ENCODE measurements at regions not wholly inside any gene's neighbourhood (a gene's known extent, or its start where the extent isn't known, plus 50 kb on each side); places are given as distances from the start of the nearest gene placed in this dataset.

DNA sequence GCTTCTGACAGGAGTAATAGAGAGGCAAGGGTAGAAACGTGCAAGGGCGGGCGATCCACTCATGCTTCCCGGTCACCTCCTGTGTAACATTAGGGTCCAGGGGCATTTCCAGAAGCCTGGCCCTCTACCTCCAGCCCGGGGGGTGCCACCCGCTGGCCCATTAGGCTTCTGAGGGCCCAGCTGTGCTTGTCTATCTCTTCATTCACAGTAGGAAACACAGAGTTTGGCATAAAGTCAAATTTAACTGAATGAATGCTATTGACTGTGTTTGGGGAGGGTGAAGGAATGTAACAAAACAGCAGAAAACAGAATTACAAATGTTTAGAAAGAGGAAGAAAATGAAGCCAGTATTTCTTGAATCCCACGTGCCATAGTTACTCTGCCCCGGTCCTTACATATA, 112.4 kb upstream of the SLC66A3 start:
- TF ChIP-seq MXI1 (IDR thresholded peaks at IDR 0.05; ENCODE audit: low read depth, low read length) (no peak), GABPA (IDR thresholded peaks at IDR 0.05; ENCODE audit: low read depth) (no peak)
- POLR2A ChIA-PET, result no interaction called here

DNA sequence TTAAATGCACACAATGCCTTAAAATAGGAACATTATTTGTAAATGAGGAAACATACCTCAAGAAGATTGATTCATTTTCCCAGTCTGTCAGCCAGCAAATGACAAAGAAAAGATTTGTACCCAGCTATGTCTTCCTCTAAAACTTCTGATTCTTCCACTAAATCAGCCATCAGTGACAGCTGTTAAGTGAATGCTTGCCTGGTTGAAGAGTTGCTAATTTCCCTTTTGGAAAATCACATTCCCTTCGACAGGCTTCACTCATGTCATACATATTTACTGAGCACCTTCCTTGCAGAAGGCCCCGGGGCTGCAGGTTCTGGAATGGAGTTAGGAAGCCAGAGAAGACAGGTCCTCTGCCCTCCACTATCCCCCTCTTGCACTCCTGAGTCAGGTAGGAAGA, 112.0 kb upstream of the SLC66A3 start:
- ChIA-PET CTCF (interaction anchor here (1.3 kb wide), 1 partner anchor 211 kb away, joined by 4 read pairs; no protein-coding TSS in a partner anchor), POLR2A (no interaction called here)
- Histone ChIP-seq H3K9me3 (peaks cover 9% of the 10 kb centered on the region; the same call in 1 of the 2 replicates), H3K9ac (no peak overlapping the region), H2AFZ (ENCODE audit: low read depth) (no peak overlapping the region), H3K4me1 (ENCODE audit: control insufficient read depth in 1 of 2, insufficient read depth in 2 of 2, low read depth in 1 of 2, low read length in 1 of 2) (no peaks in the 10 kb centered on the region; a peak in 1 of 4 replicates), H3K4me3 (ENCODE audit: low read depth in 2 of 2, low read length in 1 of 2) (no peak overlapping the region), H4K20me1 (ENCODE audit: insufficient read depth) (no peaks in the 10 kb centered on the region), H3K9me2 (no peaks in the 10 kb centered on the region), H3K27me3 (ENCODE audit: insufficient read depth) (no peaks in the 10 kb centered on the region; the same call in 1 of the 2 replicates), H3K4me2 (no peak overlapping the region), H3F3A (replicated peaks; ENCODE audit: insufficient read depth) (no peaks in the 10 kb centered on the region), H3K27ac (ENCODE audit: low read depth in 2 of 2, low read length in 1 of 2) (no peak overlapping the region), H3K36me3 (replicated peaks in 1 of 2; ENCODE audit: control insufficient read depth in 1 of 2, insufficient read depth in 2 of 2, low read length in 1 of 2) (no peaks in the 10 kb centered on the region), H3K79me2 (ENCODE audit: insufficient read depth) (no peaks in the 10 kb centered on the region)
- DNase-seq, result no peak
- TF ChIP-seq RAD21 (IDR thresholded peaks at IDR 0.05; ENCODE audit: low read length) (no peak), POLR2AphosphoS5 (IDR thresholded peaks at IDR 0.05; ENCODE audit: low read depth, low read length) (no peak), RXRA (IDR thresholded peaks at IDR 0.05; ENCODE audit: borderline replicate concordance, low read depth) (no peak), FOXJ3 (CRISPR knock-in tag; IDR thresholded peaks at IDR 0.05) (no peak), GATA2 (CRISPR knock-in tag; IDR thresholded peaks at IDR 0.05) (no peak)
- TF ChIP-seq, protein P1, sequence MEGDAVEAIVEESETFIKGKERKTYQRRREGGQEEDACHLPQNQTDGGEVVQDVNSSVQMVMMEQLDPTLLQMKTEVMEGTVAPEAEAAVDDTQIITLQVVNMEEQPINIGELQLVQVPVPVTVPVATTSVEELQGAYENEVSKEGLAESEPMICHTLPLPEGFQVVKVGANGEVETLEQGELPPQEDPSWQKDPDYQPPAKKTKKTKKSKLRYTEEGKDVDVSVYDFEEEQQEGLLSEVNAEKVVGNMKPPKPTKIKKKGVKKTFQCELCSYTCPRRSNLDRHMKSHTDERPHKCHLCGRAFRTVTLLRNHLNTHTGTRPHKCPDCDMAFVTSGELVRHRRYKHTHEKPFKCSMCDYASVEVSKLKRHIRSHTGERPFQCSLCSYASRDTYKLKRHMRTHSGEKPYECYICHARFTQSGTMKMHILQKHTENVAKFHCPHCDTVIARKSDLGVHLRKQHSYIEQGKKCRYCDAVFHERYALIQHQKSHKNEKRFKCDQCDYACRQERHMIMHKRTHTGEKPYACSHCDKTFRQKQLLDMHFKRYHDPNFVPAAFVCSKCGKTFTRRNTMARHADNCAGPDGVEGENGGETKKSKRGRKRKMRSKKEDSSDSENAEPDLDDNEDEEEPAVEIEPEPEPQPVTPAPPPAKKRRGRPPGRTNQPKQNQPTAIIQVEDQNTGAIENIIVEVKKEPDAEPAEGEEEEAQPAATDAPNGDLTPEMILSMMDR (IDR thresholded peaks at IDR 0.05), result no peak
- WGBS (ENCODE audit: low lambda C conversion rate), result 22% methylated on average over 2 of the region's 2 CpGs

More for the DNA sequence above, 112.4 kb upstream of the SLC66A3 start:
- WGBS (ENCODE audit: low lambda C conversion rate), result 52% methylated on average over 8 of the region's 8 CpGs
- H3K36me3 ChIP-seq (replicated peaks in 1 of 2; ENCODE audit: control insufficient read depth in 1 of 2, insufficient read depth in 2 of 2, low read length in 1 of 2), result no peaks in the 10 kb centered on the region
- no peak overlapping the region for H3K4me3 ChIP-seq (ENCODE audit: low read depth in 2 of 2, low read length in 1 of 2)
- H3K9me3 ChIP-seq, result peaks cover 9% of the 10 kb centered on the region; the same call in 1 of the 2 replicates
- H4K20me1 ChIP-seq (ENCODE audit: insufficient read depth), result no peaks in the 10 kb centered on the region
- no peaks in the 10 kb centered on the region; the same call in 1 of the 2 replicates for H3K27me3 ChIP-seq (ENCODE audit: insufficient read depth)
- no peaks in the 10 kb centered on the region for H3K9me2 ChIP-seq
- H3F3A ChIP-seq (replicated peaks; ENCODE audit: insufficient read depth), result no peaks in the 10 kb centered on the region
- no peak overlapping the region for H3K27ac ChIP-seq (ENCODE audit: low read depth in 2 of 2, low read length in 1 of 2)
- no peak overlapping the region for H3K4me2 ChIP-seq
- no peak for DNase-seq
- H2AFZ ChIP-seq (ENCODE audit: low read depth), result no peak overlapping the region
- no peaks in the 10 kb centered on the region; a peak in 1 of 4 replicates for H3K4me1 ChIP-seq (ENCODE audit: control insufficient read depth in 1 of 2, insufficient read depth in 2 of 2, low read depth in 1 of 2, low read length in 1 of 2)
- H3K79me2 ChIP-seq (ENCODE audit: insufficient read depth), result no peaks in the 10 kb centered on the region
- CTCF ChIA-PET, result interaction anchor here (1.3 kb wide), 1 partner anchor 210 kb away, joined by 4 read pairs; no protein-coding TSS in a partner anchor
- H3K9ac ChIP-seq, result no peak overlapping the region

DNA sequence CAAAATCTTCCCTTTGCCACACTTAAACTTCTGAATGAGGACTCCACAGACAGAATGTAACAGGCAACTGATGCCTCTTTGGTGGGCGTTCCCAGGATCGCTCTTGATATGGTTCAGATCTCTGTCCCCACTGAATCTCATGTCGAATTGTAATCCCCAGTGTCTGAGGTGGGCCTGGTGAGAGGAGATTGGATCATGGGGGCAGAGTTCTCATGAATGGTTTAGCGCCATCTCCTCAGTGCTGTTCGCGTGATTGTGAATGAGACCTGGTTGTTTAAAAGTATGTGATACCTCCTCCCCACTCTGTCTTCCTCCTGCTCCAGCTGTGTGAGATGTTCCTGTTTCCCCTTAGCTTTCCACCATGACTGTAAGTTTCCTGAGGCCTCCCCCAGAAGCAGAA, 111.1 kb upstream of the SLC66A3 start:
- no peak overlapping the region for H2AFZ ChIP-seq (ENCODE audit: low read depth)
- 86% methylated on average over 6 of the region's 6 CpGs for WGBS (ENCODE audit: low lambda C conversion rate)
- POLR2A ChIA-PET, result no interaction called here
- no peaks in the 10 kb centered on the region for H3K9me2 ChIP-seq
- no peaks in the 10 kb centered on the region for H3F3A ChIP-seq (replicated peaks; ENCODE audit: insufficient read depth)
- no peaks in the 10 kb centered on the region; a peak in 1 of 4 replicates for H3K4me1 ChIP-seq (ENCODE audit: control insufficient read depth in 1 of 2, insufficient read depth in 2 of 2, low read depth in 1 of 2, low read length in 1 of 2)
- H3K4me2 ChIP-seq, result no peak overlapping the region
- H3K9me3 ChIP-seq, result 0 out of 2 replicates have a peak, but pooled peaks cover 1% of the 10 kb centered on the region
- no peaks in the 10 kb centered on the region for H4K20me1 ChIP-seq (ENCODE audit: insufficient read depth)
- H3K4me3 ChIP-seq (ENCODE audit: low read depth in 2 of 2, low read length in 1 of 2), result no peak overlapping the region
- CTCF ChIA-PET, result interaction anchor here (1.3 kb wide), 1 partner anchor 212 kb away, joined by 4 read pairs; no protein-coding TSS in a partner anchor
- no peaks in the 10 kb centered on the region for H3K79me2 ChIP-seq (ENCODE audit: insufficient read depth)
- H3K27me3 ChIP-seq (ENCODE audit: insufficient read depth), result no peaks in the 10 kb centered on the region; the same call in 1 of the 2 replicates
- H3K27ac ChIP-seq (ENCODE audit: low read depth in 2 of 2, low read length in 1 of 2), result no peak overlapping the region
- H3K36me3 ChIP-seq (replicated peaks in 1 of 2; ENCODE audit: control insufficient read depth in 1 of 2, insufficient read depth in 2 of 2, low read length in 1 of 2), result no peaks in the 10 kb centered on the region
- no peak overlapping the region for H3K9ac ChIP-seq
- no peak for DNase-seq
- TF ChIP-seq GATA2 (CRISPR knock-in tag; IDR thresholded peaks at IDR 0.05), result no peak
- no peak for TF ChIP-seq FOSL2 (IDR thresholded peaks at IDR 0.05; ENCODE audit: borderline replicate concordance, low read depth)
- TF ChIP-seq RCOR1 (IDR thresholded peaks at IDR 0.05; ENCODE audit: low read length), result no peak
- TF ChIP-seq SIN3A (IDR thresholded peaks at IDR 0.05; ENCODE audit: borderline replicate concordance, low read depth, low read length), result no peak
- TF ChIP-seq, protein P2, sequence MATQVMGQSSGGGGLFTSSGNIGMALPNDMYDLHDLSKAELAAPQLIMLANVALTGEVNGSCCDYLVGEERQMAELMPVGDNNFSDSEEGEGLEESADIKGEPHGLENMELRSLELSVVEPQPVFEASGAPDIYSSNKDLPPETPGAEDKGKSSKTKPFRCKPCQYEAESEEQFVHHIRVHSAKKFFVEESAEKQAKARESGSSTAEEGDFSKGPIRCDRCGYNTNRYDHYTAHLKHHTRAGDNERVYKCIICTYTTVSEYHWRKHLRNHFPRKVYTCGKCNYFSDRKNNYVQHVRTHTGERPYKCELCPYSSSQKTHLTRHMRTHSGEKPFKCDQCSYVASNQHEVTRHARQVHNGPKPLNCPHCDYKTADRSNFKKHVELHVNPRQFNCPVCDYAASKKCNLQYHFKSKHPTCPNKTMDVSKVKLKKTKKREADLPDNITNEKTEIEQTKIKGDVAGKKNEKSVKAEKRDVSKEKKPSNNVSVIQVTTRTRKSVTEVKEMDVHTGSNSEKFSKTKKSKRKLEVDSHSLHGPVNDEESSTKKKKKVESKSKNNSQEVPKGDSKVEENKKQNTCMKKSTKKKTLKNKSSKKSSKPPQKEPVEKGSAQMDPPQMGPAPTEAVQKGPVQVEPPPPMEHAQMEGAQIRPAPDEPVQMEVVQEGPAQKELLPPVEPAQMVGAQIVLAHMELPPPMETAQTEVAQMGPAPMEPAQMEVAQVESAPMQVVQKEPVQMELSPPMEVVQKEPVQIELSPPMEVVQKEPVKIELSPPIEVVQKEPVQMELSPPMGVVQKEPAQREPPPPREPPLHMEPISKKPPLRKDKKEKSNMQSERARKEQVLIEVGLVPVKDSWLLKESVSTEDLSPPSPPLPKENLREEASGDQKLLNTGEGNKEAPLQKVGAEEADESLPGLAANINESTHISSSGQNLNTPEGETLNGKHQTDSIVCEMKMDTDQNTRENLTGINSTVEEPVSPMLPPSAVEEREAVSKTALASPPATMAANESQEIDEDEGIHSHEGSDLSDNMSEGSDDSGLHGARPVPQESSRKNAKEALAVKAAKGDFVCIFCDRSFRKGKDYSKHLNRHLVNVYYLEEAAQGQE (IDR thresholded peaks at IDR 0.05; ENCODE audit: low read depth, low read length), result no peak
- no peak for TF ChIP-seq SMC3 (IDR thresholded peaks at IDR 0.05; ENCODE audit: low read depth, low read length)
- TF ChIP-seq, protein P3, sequence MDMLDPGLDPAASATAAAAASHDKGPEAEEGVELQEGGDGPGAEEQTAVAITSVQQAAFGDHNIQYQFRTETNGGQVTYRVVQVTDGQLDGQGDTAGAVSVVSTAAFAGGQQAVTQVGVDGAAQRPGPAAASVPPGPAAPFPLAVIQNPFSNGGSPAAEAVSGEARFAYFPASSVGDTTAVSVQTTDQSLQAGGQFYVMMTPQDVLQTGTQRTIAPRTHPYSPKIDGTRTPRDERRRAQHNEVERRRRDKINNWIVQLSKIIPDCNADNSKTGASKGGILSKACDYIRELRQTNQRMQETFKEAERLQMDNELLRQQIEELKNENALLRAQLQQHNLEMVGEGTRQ (IDR thresholded peaks at IDR 0.05; ENCODE audit: borderline replicate concordance, low read depth, low read length), result no peak
- no peak for TF ChIP-seq TEAD4 (IDR thresholded peaks at IDR 0.05; ENCODE audit: borderline replicate concordance, insufficient read depth)
- no peak for TF ChIP-seq CHD2 (IDR thresholded peaks at IDR 0.05; ENCODE audit: low read length, partially characterized antibody)
- TF ChIP-seq TCF12 (IDR thresholded peaks at IDR 0.05), result no peak

Data from SK-N-SH (cell line).